H1 (cell line): ENCODE measurements at regions not wholly inside any gene's neighbourhood (a gene's known extent, or its start where the extent isn't known, plus 50 kb on each side); places are given as distances from the start of the nearest gene placed in this dataset.
A peak's percentile ranks its signal among the peaks of the same experiment; 100 is the strongest.

Source experiments
- CTCF ChIA-PET: fragments of 300-600 bp; sonication (Branson Sonifier 250); formaldehyde crosslinking; loops from one replicate; lab custom pipeline; 2021; ENCODE audit not compliant: partially characterized antibody; lab: Charles Lee
- POLR2A ChIA-PET: fragments of 300-600 bp; sonication (Branson Sonifier 250); formaldehyde crosslinking; loops from one replicate; lab custom pipeline; 2021; ENCODE audit warnings: inconsistent platforms; ENCODE audit not compliant: partially characterized antibody; lab: Charles Lee
- DNase-seq, 2 experiments: peaks; one replicate each; pipeline versions ENCODE4 v3.0.0 to v3.0.0-alpha.2; 2010 to 2022; ENCODE audit warnings: low spot score in 2 of 2, low read depth in 1 of 2, mixed read lengths in 1 of 2
- FAIRE-seq: peaks from 2 replicates; lab custom pipeline; 2011; peaks lifted over from hg19 to GRCh38; lab: Jason Lieb, UNC
- H2AFZ ChIP-seq: 2 replicates; pipeline ENCODE4 v1.8.1; 2012; ENCODE audit warnings: low read length, inconsistent platforms
- H2AK5ac ChIP-seq: 2 replicates; pipeline ENCODE4 v1.6.1; 2013; ENCODE audit warnings: low read depth, low read length
- H2BK120ac ChIP-seq: replicated peaks from 2 replicates; pipeline ENCODE3; 2013; ENCODE audit warnings: low read depth, low read length, inconsistent platforms
- H2BK12ac ChIP-seq: 2 replicates; pipeline ENCODE4 v1.6.1; 2013; ENCODE audit warnings: low read depth, low read length
- H2BK15ac ChIP-seq: 2 replicates; pipeline ENCODE4 v1.6.1; 2013; ENCODE audit warnings: low read length
- H2BK20ac ChIP-seq: 2 replicates; pipeline ENCODE4 v1.6.1; 2013; ENCODE audit warnings: low read length
- H2BK5ac ChIP-seq: 2 replicates; pipeline ENCODE4 v1.6.1; 2013; ENCODE audit warnings: low read depth, low read length
- H3K14ac ChIP-seq: 2 replicates; pipeline ENCODE4 v1.6.1; 2013; ENCODE audit warnings: inconsistent platforms; ENCODE audit not compliant: insufficient read length
- H3K18ac ChIP-seq: 2 replicates; pipeline ENCODE4 v1.6.1; 2013; ENCODE audit warnings: low read length; ENCODE audit errors: extremely low read depth
- H3K23ac ChIP-seq: 2 replicates; pipeline ENCODE4 v1.6.1; 2013; ENCODE audit warnings: inconsistent platforms; ENCODE audit not compliant: insufficient read length
- H3K23me2 ChIP-seq: 2 replicates; pipeline ENCODE4 v1.6.1; 2013; ENCODE audit warnings: low read depth, low read length
- H3K27ac ChIP-seq: 2 replicates; pipeline ENCODE4 v1.6.1; 2011; ENCODE audit warnings: low read depth, low read length, inconsistent platforms
- H3K27me3 ChIP-seq, 4 experiments: replicated peaks in 1 of 4; 1 replicate in 1 of 4; 2 replicates in 3 of 4; pipeline versions ENCODE4 v1.6.1 to v1.8.1; 2011 to 2013; ENCODE audit warnings: low read length in 3 of 4, mild to moderate bottlenecking in 3 of 4, inconsistent platforms in 2 of 4, mixed read lengths in 2 of 4, moderate library complexity in 1 of 4; ENCODE audit not compliant: control insufficient read depth in 3 of 4, insufficient read depth in 3 of 4; ENCODE audit errors: extremely low read depth in 1 of 4
- H3K36me3 ChIP-seq, 4 experiments: 2 replicates each; pipeline versions ENCODE4 v1.6.1 to v1.8.1; 2011 to 2013; ENCODE audit warnings: mild to moderate bottlenecking in 4 of 4, low read length in 3 of 4, moderate library complexity in 2 of 4, control low read depth in 1 of 4, inconsistent platforms in 1 of 4; ENCODE audit not compliant: insufficient read depth in 4 of 4, control insufficient read depth in 2 of 4
- H3K4ac ChIP-seq: replicated peaks from 2 replicates; pipeline ENCODE3; 2013; ENCODE audit warnings: low read length, low read depth, mixed read lengths, inconsistent platforms; ENCODE audit not compliant: insufficient read length
- H3K4me1 ChIP-seq, 4 experiments: replicated peaks in 1 of 4; 1 replicate in 1 of 4; 2 replicates in 3 of 4; pipeline versions ENCODE4 v1.6.1 to v1.8.1; 2011 to 2013; ENCODE audit warnings: low read length in 3 of 4, inconsistent platforms in 2 of 4, mixed read lengths in 1 of 4; ENCODE audit not compliant: insufficient read depth in 4 of 4, control insufficient read depth in 3 of 4
- H3K4me2 ChIP-seq, 2 experiments: 2 replicates each; pipeline versions ENCODE4 v1.6.1 to v1.8.1; 2011 to 2013; ENCODE audit warnings: low read depth in 2 of 2, low read length in 2 of 2, control low read depth in 1 of 2, inconsistent platforms in 1 of 2, mild to moderate bottlenecking in 1 of 2; ENCODE audit not compliant: insufficient read depth in 1 of 2
- H3K4me3 ChIP-seq, 4 experiments: fragments of 200-600, 300-600 bp in 1 of 4; sonication (generic), shearing (Covaris generic), sonication (Bioruptor Twin) in 1 of 4; 2 replicates each; pipeline versions ENCODE4 v1.5.1 to v1.8.1; 2011 to 2016; ENCODE audit warnings: low read length in 4 of 4, low read depth in 3 of 4, control low read depth in 2 of 4, inconsistent platforms in 2 of 4, mild to moderate bottlenecking in 2 of 4, mixed read lengths in 1 of 4, moderate library complexity in 1 of 4; ENCODE audit not compliant: insufficient read depth in 2 of 4; ENCODE audit errors: extremely low read depth in 1 of 4
- H3K56ac ChIP-seq: replicated peaks from 2 replicates; pipeline ENCODE3; 2013; ENCODE audit warnings: low read depth, mild to moderate bottlenecking, mixed read lengths, low read length, inconsistent platforms; ENCODE audit not compliant: insufficient read length
- H3K79me1 ChIP-seq: 2 replicates; pipeline ENCODE4 v1.6.1; 2013; ENCODE audit warnings: low read depth, low read length, control low read depth
- H3K79me2 ChIP-seq, 2 experiments: 2 replicates each; pipeline versions ENCODE4 v1.6.1 to v1.8.1; 2012 to 2013; ENCODE audit warnings: low read length in 2 of 2, mild to moderate bottlenecking in 2 of 2, inconsistent platforms in 1 of 2; ENCODE audit not compliant: insufficient read depth in 2 of 2, control insufficient read depth in 1 of 2
- H3K9ac ChIP-seq, 4 experiments: replicated peaks in 1 of 4; 1 replicate in 1 of 4; 2 replicates in 3 of 4; pipeline versions ENCODE4 v1.6.1 to v1.8.1; 2011 to 2013; ENCODE audit warnings: low read depth in 3 of 4, low read length in 3 of 4, control low read depth in 2 of 4, mild to moderate bottlenecking in 2 of 4, moderate library complexity in 2 of 4, inconsistent platforms in 1 of 4; ENCODE audit errors: extremely low read depth in 1 of 4
- H3K9me3 ChIP-seq, 2 experiments: 2 replicates each; pipeline versions ENCODE4 v1.6.1 to v1.8.1; 2012 to 2013; ENCODE audit warnings: mild to moderate bottlenecking in 2 of 2, moderate library complexity in 2 of 2, control low read depth in 1 of 2, inconsistent platforms in 1 of 2, low read depth in 1 of 2, low read length in 1 of 2, mixed read lengths in 1 of 2; ENCODE audit not compliant: insufficient read depth in 2 of 2
- H4K20me1 ChIP-seq, 2 experiments: replicated peaks in 1 of 2; 2 replicates each; pipeline versions ENCODE3 to v1.8.1; 2011 to 2013; ENCODE audit warnings: inconsistent platforms in 2 of 2, low read length in 2 of 2, mild to moderate bottlenecking in 1 of 2; ENCODE audit not compliant: insufficient read depth in 2 of 2, control insufficient read depth in 1 of 2
- H4K5ac ChIP-seq: 2 replicates; pipeline ENCODE4 v1.6.1; 2013; ENCODE audit warnings: low read length, low read depth, mixed read lengths, inconsistent platforms; ENCODE audit not compliant: insufficient read length
- H4K8ac ChIP-seq: 2 replicates; pipeline ENCODE4 v1.8.0; 2013; ENCODE audit warnings: mild to moderate bottlenecking, moderate library complexity, low read length, inconsistent platforms; ENCODE audit not compliant: insufficient read depth; ENCODE audit errors: extremely low read depth
- H4K91ac ChIP-seq: replicated peaks from 2 replicates; pipeline ENCODE3; 2013; ENCODE audit warnings: low read length, mixed read lengths, inconsistent platforms; ENCODE audit not compliant: insufficient read length
- FOSL1 ChIP-seq: IDR thresholded peaks from 2 replicates; pipeline ENCODE4 v1.6.1; 2011; ENCODE audit warnings: mild to moderate bottlenecking, low read depth, low read length, moderate library complexity; ENCODE audit not compliant: insufficient read depth
- POLR2AphosphoS5 ChIP-seq: IDR thresholded peaks from 2 replicates; pipeline ENCODE4 v1.6.1; 2011; ENCODE audit warnings: low read depth, low read length
- WGBS, 2 experiments: shearing (Covaris generic) in 1 of 2; methylation state at CpG; one replicate each; pipeline versions ENCODE4 v1.1.6 to v1.1.7; 2013 to 2015; ENCODE audit warnings: low lambda C conversion rate in 2 of 2, mixed read lengths in 2 of 2, inconsistent platforms in 1 of 2, low coverage in 1 of 2, missing lambda C conversion rate in 1 of 2; ENCODE audit not compliant: insufficient replicate concordance in 2 of 2, insufficient coverage in 1 of 2, insufficient read length in 1 of 2; ENCODE audit errors: extremely low coverage in 1 of 2, missing lambda C conversion rate in 1 of 2; 5-methylcytosine and 5-hydroxymethylcytosine counted together

- Histone ChIP-seq H2BK5ac (no peak overlapping the region), H3K23me2 (no peaks in the 10 kb centered on the region), H3K79me1 (no peaks in the 10 kb centered on the region), H2BK12ac (no peak overlapping the region), H2BK120ac (no peak overlapping the region), H2BK20ac (no peak overlapping the region), H3K27me3 (no peaks in the 10 kb centered on the region), H3K14ac (no peak overlapping the region), H4K5ac (no peak overlapping the region), H3K36me3 (no peaks in the 10 kb centered on the region), H3K4me3 (no peak overlapping the region), H3K23ac (no peak overlapping the region), H3K4me1 (no peaks in the 10 kb centered on the region), H3K79me2 (no peaks in the 10 kb centered on the region), H2BK15ac (no peak overlapping the region), H3K9ac (no peak overlapping the region), H4K20me1 (no peaks in the 10 kb centered on the region), H4K91ac (no peak overlapping the region), H2AFZ (no peak overlapping the region), H4K8ac (peak overlapping the region; percentile 85; the same call in 1 of the 2 replicates), H3K4ac (no peak overlapping the region), H3K18ac (no peak overlapping the region), H3K56ac (no peak overlapping the region), H3K9me3 (no peaks in the 10 kb centered on the region), H2AK5ac (no peak overlapping the region), H3K4me2 (no peak overlapping the region), H3K27ac (no peak overlapping the region)
- no peak for FAIRE-seq
- TF ChIP-seq FOSL1 (no peak), POLR2AphosphoS5 (no peak)
- WGBS, 2 experiments, result 96% methylated on average over 14 of the region's 14 CpGs; no CpG with 5 or more reads in 1 of the 2 experiments
- no peak for DNase-seq
- CTCF ChIA-PET, result no interaction called here
- POLR2A ChIA-PET, result no interaction called here
Measured at GRCh38 chr10:45180507-45180906, 134.9 kb downstream of the OR13A1 start.
